Fibroblast of skin of left biceps (primary cell): ENCODE measurements at regions not wholly inside any gene's neighbourhood (a gene's known extent, or its start where the extent isn't known, plus 50 kb on each side); places are given as distances from the start of the nearest gene placed in this dataset.

Source experiments
- DNase-seq, 2 experiments: peaks; one replicate each; pipeline ENCODE4 v3.0.0-alpha.2; 2013; ENCODE audit warnings: low read depth in 2 of 2

- no peak for DNase-seq
These were observed 93.1 kb downstream of the FAT3 start for GRCh38 chr11:92317721-92318120.

GRCh38 chr11:92322225-92322624 is 97.6 kb downstream of the FAT3 start:
- DNase-seq, result no peak

DNA sequence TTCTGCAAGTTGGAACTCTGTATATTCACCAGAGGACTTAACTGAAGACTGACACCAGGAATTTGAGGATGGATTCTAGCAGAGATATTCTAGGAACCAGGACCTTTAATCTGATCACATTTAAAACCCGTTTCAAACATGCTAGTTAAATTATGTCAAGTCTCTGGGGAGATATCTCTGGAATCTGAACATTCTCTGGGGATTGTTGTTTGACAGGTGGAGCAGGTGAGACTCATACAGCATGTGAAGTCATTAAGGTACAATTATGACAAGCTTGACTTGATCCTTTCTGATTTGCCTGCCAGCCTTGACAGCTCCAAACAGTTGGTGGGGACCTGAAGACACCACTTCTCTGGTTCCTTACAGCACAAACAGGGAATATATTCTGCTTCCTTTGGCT is 100.3 kb downstream of the FAT3 start:
- DNase-seq, result no peak

DNA sequence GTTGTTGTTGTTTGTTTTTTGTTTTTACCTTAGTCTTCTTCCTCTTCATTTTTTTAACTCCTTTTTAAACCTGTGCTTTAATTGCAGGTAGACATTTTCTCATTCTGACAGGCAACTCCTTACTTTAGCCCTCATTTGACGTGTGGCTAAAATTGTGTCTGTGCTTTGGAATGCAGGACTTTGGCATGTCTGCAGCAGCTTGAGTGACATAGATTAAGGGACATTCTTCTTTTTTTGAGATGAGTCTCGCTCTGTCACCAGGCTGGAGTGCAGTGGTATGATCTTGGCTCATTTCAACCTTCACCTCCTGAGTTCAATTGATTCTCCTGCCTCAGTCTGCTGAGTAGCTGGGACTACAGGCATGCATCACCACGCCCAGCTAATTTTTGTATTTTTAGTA is 100.8 kb downstream of the FAT3 start:
- DNase-seq, result no peak

GRCh38 chr11:92329137-92329536 is 104.5 kb downstream of the FAT3 start:
- no peak for DNase-seq

GRCh38 chr11:92329646-92330045 is 105.0 kb downstream of the FAT3 start:
- DNase-seq, result peak in 1 of 2 experiments; percentile 24

DNA sequence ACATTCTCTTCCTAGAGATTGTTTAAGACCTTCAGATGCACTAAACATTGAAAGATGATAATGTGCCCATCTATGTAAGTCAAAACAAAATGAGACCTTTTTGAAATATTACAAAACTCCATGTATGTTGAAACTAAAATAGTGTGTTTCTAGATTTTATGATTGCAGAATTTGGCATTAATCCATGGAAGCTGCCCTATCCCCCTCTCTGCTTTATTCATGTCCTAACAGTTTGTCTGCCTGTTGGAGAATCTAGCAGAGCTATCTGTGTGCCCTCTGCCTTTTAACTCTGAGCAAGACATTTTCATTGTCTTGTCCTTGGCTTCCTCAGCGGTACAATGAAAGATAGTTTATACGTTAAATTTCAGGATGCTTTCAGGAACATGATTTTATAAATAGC is 105.5 kb downstream of the FAT3 start:
- DNase-seq, result no peak

DNA sequence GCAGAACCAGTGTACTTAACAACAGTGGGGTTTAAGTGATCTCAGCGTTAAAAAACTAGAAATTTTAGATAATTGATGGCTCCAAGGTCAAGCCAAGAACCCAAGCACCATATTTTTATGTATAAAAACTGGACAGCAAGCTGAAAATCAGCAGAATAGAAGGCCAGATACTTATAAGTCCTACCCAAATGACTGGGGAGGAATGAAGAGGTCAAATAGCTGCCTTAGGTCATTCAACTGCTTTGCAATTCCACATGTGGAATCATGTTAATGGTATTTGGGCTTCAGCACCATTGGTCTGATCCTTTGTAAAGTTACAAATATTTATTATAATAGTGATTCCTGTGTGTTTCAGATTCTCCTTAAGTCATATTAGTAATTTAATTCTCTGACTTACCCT is 108.4 kb downstream of the FAT3 start:
- DNase-seq, result peak; percentile 13 to 23

DNA sequence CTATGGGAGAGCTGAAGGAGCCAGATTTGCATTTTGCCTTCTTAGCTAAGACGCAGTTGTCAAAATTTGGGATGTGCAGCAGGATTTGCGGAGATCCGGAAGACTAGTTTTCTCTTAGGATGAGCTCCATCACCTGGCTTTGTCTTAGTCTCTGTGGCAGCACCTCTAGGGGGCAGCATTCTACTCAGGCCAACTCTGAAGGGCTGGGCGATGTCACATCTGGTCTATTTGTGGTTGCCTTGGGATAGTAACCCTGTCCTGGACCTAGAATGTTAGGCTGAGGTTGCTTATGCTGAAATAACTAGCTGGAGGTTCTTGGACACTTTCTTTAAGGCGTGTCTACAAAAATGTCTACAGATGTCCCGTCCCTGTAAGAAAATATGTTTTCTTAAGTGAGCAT is 116.2 kb downstream of the FAT3 start:
- no peak for DNase-seq

DNA sequence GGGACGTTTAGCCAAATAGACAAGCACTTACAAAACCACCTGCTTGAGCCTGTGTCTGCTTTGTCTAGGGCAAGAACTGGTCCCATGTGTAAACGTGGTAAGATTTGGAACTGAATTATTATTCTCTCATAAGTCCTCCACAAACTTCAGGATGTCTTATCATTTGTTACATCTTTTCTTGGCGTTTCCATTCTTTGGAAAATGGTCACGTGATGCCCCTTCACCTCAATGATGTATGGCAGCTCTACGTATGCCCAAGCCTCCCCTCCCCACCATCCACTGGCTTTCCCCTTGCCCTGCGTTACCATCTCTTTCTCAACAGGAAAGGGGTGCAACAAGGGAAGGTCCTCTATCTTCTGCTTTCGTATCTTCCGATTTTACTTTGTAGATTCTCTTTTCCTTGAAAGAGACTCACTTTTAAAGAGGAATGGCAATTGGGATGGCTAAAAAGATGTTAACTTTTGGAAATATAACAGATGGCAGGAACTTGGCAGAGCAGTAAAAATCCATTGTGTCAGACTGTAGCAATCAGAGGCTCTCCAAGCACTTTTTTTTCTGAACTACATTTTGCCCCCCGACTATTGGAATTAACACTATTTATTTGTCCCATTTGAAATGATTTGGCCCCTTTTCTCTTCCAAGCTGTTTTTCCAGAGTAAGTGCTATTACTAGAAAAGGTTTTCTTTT is 117.6 kb downstream of the FAT3 start:
- DNase-seq, result no peak

GRCh38 chr11:92342886-92343285 is 118.3 kb downstream of the FAT3 start:
- no peak for DNase-seq

DNA sequence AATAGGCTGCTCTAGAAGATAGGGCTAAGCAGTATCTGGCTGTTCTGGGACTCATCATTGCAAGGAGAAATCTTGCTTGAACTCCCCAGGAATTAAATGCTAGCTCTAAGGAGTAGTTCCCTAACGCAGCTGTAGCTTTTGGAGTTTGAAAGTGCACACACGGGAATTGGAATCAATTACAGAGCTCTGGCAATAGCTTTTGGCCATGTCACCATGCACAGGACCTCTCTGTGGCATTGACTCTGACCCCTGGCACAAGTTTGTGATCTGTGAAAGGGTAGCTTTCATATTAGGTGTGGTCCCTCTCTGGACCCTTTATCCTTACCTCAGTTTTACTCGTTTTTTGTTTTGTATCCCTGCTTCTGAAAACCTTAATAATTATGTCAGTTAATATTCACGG is 121.6 kb downstream of the FAT3 start:
- DNase-seq, result no peak

DNA sequence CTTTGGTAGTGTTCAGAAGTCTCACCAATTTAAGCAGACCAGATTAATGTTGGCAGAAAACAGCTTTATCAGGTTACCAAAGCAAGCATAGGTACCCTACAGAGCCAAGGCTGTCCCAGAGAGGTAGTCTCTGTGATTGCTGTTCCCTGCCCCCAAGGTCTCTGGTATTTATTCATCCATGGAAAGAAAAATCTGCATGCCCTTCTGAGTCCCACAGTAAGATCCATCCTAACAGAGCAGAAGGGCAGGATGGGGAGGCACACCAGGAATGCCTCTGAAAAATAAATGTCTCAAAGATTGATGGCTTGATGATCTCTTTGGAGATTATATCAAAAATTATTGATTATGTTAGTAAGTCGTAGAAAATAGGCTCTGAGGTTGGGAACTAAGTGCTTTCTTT is 122.8 kb downstream of the FAT3 start:
- no peak for DNase-seq

DNA sequence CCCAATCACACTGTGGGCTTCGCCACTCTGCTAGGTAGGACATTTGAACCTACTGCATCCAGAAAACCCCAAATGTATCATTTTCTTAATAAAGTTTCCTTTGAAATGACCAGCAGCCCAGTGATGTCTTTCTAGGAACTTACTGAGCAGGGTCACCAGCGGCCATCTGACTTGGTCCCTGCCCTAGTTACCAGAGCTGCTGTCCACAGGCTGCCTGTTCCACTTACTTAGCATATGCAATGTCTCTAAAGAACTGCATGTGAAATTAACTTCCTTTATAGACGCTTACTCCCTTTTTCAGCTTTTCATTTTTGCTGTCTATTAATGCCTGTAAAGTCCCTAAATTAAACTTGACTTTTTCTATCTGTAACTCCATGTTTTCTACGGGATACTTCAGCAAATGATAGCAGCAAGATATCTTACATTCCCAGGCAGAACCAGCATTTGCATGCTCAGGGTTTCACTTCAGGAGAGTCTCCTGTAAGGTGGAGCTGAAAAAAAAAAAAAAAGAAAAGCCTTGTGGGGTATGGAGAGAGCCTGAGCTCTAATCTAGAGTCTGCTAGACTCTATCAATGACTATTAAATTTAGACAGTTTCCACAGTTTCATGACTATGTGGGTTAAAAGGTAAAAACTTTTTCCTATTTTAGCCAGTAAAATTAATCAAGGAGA is 125.0 kb downstream of the FAT3 start:
- DNase-seq, result no peak

DNA sequence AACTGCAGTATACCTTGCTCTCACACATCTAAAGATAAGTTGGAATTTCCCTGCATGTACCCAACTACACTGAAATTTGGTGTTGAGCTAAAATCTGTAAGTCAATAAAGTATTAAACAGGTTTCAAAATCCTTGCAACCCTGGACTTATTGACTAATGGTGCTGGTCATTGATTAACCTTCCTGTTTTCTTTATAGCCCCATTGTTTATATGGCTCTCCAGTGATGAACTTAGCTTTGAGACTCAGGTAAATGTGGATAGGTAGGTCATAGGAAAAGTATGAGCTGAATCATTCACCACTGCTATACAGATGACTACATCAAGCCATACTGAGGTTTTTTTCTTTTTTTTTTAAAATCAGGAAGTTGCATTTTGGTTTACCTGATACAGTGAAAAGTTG is 132.7 kb downstream of the FAT3 start:
- DNase-seq, result no peak

DNA sequence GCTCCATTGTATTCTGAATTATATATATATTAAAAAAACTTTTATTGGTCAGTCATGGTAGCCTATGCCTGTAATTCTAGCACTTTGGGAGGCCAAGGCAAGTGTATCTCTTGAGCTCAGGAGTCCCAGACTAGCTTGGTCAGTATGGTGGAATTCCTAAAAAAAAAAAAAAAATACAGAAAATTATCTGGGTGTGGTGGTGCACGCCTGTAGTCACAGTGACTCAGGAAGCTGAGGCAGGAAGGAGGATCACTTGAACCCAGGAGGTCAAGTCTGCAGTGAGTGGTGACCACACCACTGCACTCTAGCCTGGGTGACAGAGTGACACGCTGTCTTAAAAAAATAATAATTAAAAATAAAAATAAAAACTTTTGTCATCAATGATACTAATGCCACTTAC is 133.2 kb downstream of the FAT3 start:
- DNase-seq, result no peak

DNA sequence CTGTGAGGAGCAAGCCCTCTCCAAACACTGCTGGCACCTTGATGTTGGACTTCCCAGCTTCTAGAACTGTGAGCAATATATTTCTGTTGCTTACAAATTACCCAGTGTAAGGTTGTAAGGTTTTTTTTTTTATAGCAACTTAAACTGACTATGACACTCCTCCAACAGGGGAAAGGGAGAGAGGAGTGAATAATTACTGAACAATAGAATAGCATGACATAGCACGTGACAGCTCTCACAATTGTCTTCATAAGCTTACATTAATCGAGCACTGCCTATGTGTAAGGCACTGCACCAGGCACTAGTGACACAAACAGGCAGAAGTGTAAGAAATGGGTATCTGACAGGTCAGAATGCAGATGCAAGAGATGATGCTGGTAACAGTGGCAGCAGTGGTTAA is 136.9 kb downstream of the FAT3 start:
- DNase-seq, result no peak

- DNase-seq, result no peak
These were observed 138.4 kb downstream of the FAT3 start for GRCh38 chr11:92362989-92363388.

- no peak for DNase-seq
These were observed 139.6 kb downstream of the FAT3 start for GRCh38 chr11:92364177-92364576.

- no peak for DNase-seq
These were observed 151.6 kb downstream of the FAT3 start for GRCh38 chr11:92376146-92376599.

GRCh38 chr11:92376680-92377079 is 152.1 kb downstream of the FAT3 start:
- no peak for DNase-seq

DNA sequence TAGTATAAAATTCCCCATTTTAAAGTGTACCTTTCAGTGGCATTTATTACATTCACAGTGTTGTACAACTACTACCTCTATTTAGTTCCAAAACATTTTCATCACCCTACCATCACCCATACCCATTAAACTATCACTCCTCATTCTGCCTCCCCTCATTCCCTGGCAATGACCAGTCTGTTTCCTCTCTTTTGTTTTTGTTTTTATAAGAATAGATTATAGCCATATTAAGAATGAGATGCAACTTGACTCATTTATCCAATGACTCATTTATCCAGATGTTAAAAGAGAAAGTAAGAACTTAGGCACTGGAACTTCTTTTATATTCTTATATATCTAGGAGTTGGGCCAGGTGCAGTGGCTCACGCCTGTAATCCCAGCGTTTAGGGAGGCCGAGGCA is 156.3 kb downstream of the FAT3 start:
- peak in 1 of 2 experiments; percentile 44 for DNase-seq

GRCh38 chr11:92382311-92382710 is 157.7 kb downstream of the FAT3 start:
- no peak for DNase-seq

DNA sequence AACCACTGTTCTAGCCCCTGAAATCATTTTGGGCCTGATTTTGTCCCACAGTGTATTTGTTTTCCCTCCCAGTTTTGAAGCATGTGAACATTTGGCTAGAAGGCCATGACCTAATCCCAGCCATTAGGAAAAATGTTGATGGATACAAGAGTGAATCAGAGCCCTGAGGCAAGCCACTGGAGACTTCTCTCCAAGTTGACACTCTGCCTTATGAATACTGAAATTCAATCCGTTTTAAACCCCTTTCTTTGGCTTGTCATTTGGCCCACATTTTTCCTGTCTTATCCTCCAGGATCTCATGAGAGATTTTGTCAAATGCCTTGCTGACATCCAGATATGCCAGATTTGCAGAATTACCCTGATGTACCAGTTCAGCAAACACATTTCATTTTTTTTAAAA is 158.8 kb downstream of the FAT3 start:
- DNase-seq, result no peak
